22Rv1 (cell line): ENCODE measurements at regions not wholly inside any gene's neighbourhood (a gene's known extent, or its start where the extent isn't known, plus 50 kb on each side); places are given as distances from the start of the nearest gene placed in this dataset.
"Not testable (repeated sequence)": the region's sequence is repeated elsewhere in the genome, so short reads cannot be mapped to it uniquely, and the experiment has no call there.

ENCODE experiments used
- H3K27ac ChIP-seq: fragments of 450-650 bp; 2 replicates; pipeline ENCODE4 v1.5.1; 2017
- ZFX ChIP-seq: fragments of 450-650 bp; IDR thresholded peaks from 2 replicates; pipeline ENCODE4 v1.6.1; 2017; ENCODE audit warnings: antibody characterized with exemption, borderline replicate concordance
- TF ChIP-seq, protein P1 (sequence below): fragments of 450-650 bp; IDR thresholded peaks from 2 replicates; pipeline ENCODE4 v1.5.1; 2017; ENCODE audit warnings: mild to moderate bottlenecking

- TF ChIP-seq, protein P1, sequence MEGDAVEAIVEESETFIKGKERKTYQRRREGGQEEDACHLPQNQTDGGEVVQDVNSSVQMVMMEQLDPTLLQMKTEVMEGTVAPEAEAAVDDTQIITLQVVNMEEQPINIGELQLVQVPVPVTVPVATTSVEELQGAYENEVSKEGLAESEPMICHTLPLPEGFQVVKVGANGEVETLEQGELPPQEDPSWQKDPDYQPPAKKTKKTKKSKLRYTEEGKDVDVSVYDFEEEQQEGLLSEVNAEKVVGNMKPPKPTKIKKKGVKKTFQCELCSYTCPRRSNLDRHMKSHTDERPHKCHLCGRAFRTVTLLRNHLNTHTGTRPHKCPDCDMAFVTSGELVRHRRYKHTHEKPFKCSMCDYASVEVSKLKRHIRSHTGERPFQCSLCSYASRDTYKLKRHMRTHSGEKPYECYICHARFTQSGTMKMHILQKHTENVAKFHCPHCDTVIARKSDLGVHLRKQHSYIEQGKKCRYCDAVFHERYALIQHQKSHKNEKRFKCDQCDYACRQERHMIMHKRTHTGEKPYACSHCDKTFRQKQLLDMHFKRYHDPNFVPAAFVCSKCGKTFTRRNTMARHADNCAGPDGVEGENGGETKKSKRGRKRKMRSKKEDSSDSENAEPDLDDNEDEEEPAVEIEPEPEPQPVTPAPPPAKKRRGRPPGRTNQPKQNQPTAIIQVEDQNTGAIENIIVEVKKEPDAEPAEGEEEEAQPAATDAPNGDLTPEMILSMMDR, result no peak
- TF ChIP-seq ZFX, result no peak
- H3K27ac ChIP-seq, result no peak overlapping the region
Observed at GRCh38 chr4:13918110-13918509, 290.6 kb upstream of the BOD1L1 start.

DNA sequence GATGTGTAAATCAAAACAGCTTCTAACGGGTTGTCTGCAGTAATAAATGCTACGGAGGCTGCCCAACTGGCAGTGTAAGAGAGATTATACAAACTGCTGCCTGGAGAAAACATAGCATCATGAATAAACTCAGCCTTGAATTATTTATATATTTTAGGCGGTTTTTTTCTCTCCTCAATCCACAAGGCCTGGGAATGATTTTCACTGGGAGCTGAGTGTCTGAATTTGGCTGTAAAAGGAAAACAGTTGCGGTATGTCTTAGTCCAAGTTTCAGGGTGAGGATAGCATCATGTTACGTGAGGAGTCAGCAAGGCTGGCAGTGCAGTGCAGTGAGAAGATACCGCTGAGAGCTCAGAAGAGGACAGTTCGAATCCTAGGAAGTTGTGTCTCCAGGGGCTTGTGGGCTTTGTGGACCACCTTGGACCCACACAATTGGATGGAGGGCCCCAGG, 291.5 kb upstream of the BOD1L1 start:
- H3K27ac ChIP-seq, result no peak overlapping the region

DNA sequence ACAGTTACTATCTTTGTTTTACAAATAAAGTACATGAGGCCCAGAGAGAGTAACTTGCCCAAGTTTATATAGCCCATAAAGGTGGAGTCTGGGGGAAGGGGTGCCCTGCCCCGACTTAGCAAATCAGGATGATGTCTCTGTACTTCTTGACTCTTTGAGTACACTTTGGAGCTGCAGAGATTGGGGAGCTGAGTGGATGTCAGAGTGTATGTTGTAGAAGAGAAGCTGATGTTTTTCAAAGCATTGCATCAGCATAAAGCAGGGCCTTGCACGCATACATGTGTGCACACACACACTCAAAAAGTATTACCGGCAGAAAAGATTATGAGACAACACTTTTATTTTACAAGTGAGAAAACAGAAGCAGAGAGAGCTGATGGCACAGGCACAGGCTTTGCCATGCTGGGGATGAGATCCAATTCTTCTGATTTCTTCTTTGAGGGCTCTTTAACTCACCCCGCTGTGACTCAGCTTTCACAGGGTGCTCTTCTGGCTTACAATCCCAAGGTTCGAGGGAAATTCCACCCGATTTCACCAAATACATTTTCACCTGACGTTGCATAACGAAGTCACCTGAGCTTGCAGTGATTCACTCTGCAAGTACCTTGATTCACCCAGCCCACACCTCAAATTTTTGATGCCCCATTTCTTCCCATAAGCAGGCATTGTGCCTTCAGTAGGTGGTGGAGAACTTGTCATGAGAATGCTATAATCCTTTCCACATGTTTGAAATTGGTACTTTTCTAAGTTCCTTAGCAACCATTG, 292.8 kb upstream of the BOD1L1 start:
- TF ChIP-seq, protein P1, result no peak
- no peak for TF ChIP-seq ZFX
- H3K27ac ChIP-seq, result no peak overlapping the region

More for the DNA sequence above, 291.5 kb upstream of the BOD1L1 start:
- no peak for TF ChIP-seq ZFX
- TF ChIP-seq, protein P1, result no peak

GRCh38 chr4:13920901-13921300, 293.4 kb upstream of the BOD1L1 start:
- TF ChIP-seq, protein P1, result no peak
- TF ChIP-seq ZFX, result no peak
- no peak overlapping the region for H3K27ac ChIP-seq

DNA sequence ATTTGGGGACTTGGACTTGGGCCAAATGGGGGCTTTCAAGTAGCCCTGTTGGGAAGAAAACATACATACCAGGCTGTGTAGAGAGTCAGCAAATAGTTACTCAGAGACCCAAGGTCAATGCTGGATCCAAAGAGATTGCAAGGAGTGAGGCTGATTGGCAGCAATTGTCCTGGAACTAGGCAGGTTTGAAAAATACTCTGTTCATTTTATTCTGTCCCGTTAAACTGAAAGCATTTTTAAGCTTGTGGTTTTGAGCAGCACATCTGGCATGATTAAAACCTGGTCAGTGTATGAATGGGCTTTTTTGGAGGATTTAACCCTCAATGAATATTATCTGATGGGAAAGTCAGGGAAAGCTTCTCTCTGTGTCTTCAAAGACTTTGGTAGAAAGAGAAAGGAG, 294.3 kb upstream of the BOD1L1 start:
- TF ChIP-seq, protein P1, result no peak
- no peak for TF ChIP-seq ZFX
- no peak overlapping the region for H3K27ac ChIP-seq

DNA sequence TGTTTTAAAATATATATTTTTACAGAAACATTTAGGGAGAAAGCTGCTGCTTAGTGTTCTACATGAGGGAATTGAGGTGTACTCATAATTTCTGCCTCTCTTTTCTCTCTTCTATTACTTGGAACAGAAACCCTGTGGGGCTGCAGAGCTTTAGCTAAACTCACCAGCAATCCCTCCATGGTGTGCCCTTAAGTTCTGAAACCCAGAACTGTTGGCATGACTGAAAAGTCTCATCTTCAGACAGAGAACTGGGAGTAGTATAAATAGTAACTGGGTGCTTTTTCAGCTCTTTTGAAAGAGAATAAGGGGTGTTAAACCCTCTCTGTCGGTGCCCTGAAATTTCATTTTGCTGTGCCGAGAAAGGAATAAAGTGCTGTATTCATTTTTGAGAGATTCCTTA, 294.9 kb upstream of the BOD1L1 start:
- no peak overlapping the region for H3K27ac ChIP-seq
- TF ChIP-seq, protein P1, result no peak
- TF ChIP-seq ZFX, result no peak

GRCh38 chr4:13922873-13923645, 295.5 kb upstream of the BOD1L1 start:
- no peak overlapping the region for H3K27ac ChIP-seq

DNA sequence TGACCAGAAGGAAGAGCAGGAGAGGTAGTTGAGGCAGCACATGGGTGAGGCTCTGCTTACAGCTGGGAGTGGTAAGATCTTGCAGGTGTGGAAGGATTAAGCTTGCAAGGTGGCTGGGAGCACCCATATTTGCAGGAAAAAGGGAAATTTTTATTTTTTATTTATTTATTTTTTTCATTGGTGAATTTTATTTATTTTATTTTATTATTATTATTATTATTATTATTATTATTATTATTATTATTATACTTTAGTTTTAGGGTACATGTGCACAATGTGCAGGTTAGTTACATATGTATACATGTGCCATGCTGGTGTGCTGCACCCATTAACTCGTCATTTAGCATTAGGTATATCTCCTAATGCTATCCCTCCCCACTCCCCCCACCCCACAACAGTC, 297.4 kb upstream of the BOD1L1 start:
- not testable (repeated sequence) for H3K27ac ChIP-seq

More at GRCh38 chr4:13922873-13923645, 295.5 kb upstream of the BOD1L1 start:
- TF ChIP-seq, protein P1, result no peak
- TF ChIP-seq ZFX, result no peak
